GM23338 (cell line): ENCODE measurements at regions not wholly inside any gene's neighbourhood (a gene's known extent, or its start where the extent isn't known, plus 50 kb on each side); places are given as distances from the start of the nearest gene placed in this dataset.

Experiments used
- ATAC-seq: fragments of 200-7000 bp; cut with Tn5 transposase; 3 replicates; pipeline ENCODE4 v1.9.1; 2020
- DNase-seq: peaks from one replicate; pipeline ENCODE4 v3.0.0-alpha.2; 2015; ENCODE audit warnings: low spot score
- H2AFZ ChIP-seq: fragments of 200-600 bp; sonication (generic); 2 replicates; pipeline ENCODE4 v1.8.0; 2016; ENCODE audit warnings: antibody characterized with exemption, mild to moderate bottlenecking, moderate library complexity
- H3F3A ChIP-seq: fragments of 200-600 bp; sonication (generic); replicated peaks from 2 replicates; pipeline ENCODE4 v1.8.0; 2017; ENCODE audit warnings: antibody characterized with exemption, mixed run types, low read depth
- H3K27ac ChIP-seq: fragments of 200-600 bp; sonication (generic); 2 replicates; pipeline ENCODE4 v1.6.1; 2016; ENCODE audit warnings: low read depth
- H3K27me3 ChIP-seq: fragments of 200-600 bp; sonication (generic); 2 replicates; pipeline ENCODE4 v1.8.0; 2016; ENCODE audit warnings: mild to moderate bottlenecking, mixed run types, moderate library complexity; ENCODE audit not compliant: insufficient read depth
- H3K36me3 ChIP-seq: fragments of 200-600 bp; sonication (generic); 2 replicates; pipeline ENCODE4 v1.8.0; 2016; ENCODE audit warnings: mild to moderate bottlenecking; ENCODE audit not compliant: insufficient read depth
- H3K4me1 ChIP-seq: fragments of 200-600 bp; sonication (generic); 2 replicates; pipeline ENCODE4 v1.8.0; 2016; ENCODE audit warnings: mild to moderate bottlenecking, moderate library complexity; ENCODE audit not compliant: insufficient read depth
- H3K4me2 ChIP-seq: fragments of 200-600 bp; sonication (generic); 2 replicates; pipeline ENCODE4 v1.7.1; 2017; ENCODE audit warnings: mixed run types
- H3K4me3 ChIP-seq: fragments of 200-600 bp; sonication (generic); 2 replicates; pipeline ENCODE4 v1.6.1; 2016; ENCODE audit warnings: mixed run types
- H3K79me2 ChIP-seq: fragments of 200-600 bp; sonication (generic); replicated peaks from 2 replicates; pipeline ENCODE4 v1.8.0; 2017; ENCODE audit warnings: mild to moderate bottlenecking; ENCODE audit not compliant: insufficient read depth
- H3K9me2 ChIP-seq: fragments of 200-600 bp; sonication (generic); 2 replicates; pipeline ENCODE4 v1.8.0; 2017; ENCODE audit not compliant: insufficient read depth
- H4K20me1 ChIP-seq: fragments of 200-600 bp; sonication (generic); replicated peaks from 2 replicates; pipeline ENCODE4 v1.8.0; 2017; ENCODE audit warnings: mild to moderate bottlenecking; ENCODE audit not compliant: insufficient read depth
- H3K27ac Mint-ChIP-seq: 2 replicates; pipeline ENCODE4 v1.8.0; 2020; ENCODE audit warnings: inconsistent platforms, mild to moderate bottlenecking, moderate library complexity, mixed read lengths
- H3K27me3 Mint-ChIP-seq: 3 replicates; pipeline ENCODE4 v1.8.0; 2022; ENCODE audit warnings: low read depth, mild to moderate bottlenecking, moderate library complexity, mixed read lengths, inconsistent platforms; ENCODE audit not compliant: insufficient read depth, poor library complexity
- H3K36me3 Mint-ChIP-seq: 3 replicates; pipeline ENCODE4 v1.8.0; 2021; ENCODE audit warnings: low read depth, mild to moderate bottlenecking, inconsistent platforms, moderate library complexity, mixed read lengths
- H3K4me1 Mint-ChIP-seq: 3 replicates; pipeline ENCODE4 v1.8.0; 2020; ENCODE audit warnings: mild to moderate bottlenecking, inconsistent platforms, mixed read lengths
- H3K4me3 Mint-ChIP-seq: 3 replicates; pipeline ENCODE4 v1.8.0; 2021; ENCODE audit warnings: moderate library complexity, mild to moderate bottlenecking, inconsistent platforms, mixed read lengths
- H3K9me3 Mint-ChIP-seq: 3 replicates; pipeline ENCODE4 v1.8.0; 2020; ENCODE audit warnings: moderate library complexity, mild to moderate bottlenecking, inconsistent platforms, mixed read lengths
- CREB1 ChIP-seq: fragments of 250-450 bp; sonication (Bioruptor Pico); IDR thresholded peaks from 2 replicates; pipeline ENCODE4 v1.5.0; 2020; ENCODE audit warnings: low read depth, mild to moderate bottlenecking, moderate library complexity
- EZH2 ChIP-seq: fragments of 200-600 bp; sonication (generic); IDR thresholded peaks from one replicate; pipeline ENCODE4 v1.8.0; 2017; ENCODE audit warnings: antibody characterized with exemption, mild to moderate bottlenecking, low read depth; ENCODE audit not compliant: unreplicated experiment
- POLR2AphosphoS5 ChIP-seq: IDR thresholded peaks from 2 replicates; pipeline ENCODE4 v1.6.1; 2016; ENCODE audit warnings: antibody characterized with exemption, low read depth
- ZNF114 ChIP-seq: fragments of 250-450 bp; sonication (Bioruptor Pico); IDR thresholded peaks from 2 replicates; pipeline ENCODE4 v1.5.0; 2020; ENCODE audit warnings: mild to moderate bottlenecking, moderate library complexity

- peaks cover 45% of the 10 kb centered on the region for H3K4me1 ChIP-seq
- no peaks in the 10 kb centered on the region for H3K9me2 ChIP-seq
- no peak for ATAC-seq
- Mint-ChIP-seq H3K36me3 (no peaks in the 10 kb centered on the region; the same call in 2 of the 3 replicates), H3K27me3 (peaks cover 61% of the 10 kb centered on the region), H3K4me1 (peaks cover 44% of the 10 kb centered on the region), H3K4me3 (peak overlapping the region; percentile 77), H3K27ac (no peak overlapping the region), H3K9me3 (no peaks in the 10 kb centered on the region; the same call in 1 of the 3 replicates)
- no peak overlapping the region for H3K27ac ChIP-seq
- peak overlapping the region; percentile 95 for H3K4me2 ChIP-seq
- H2AFZ ChIP-seq, result peak overlapping the region; percentile 94
- H3K27me3 ChIP-seq, result peaks cover 83% of the 10 kb centered on the region
- TF ChIP-seq ZNF114 (CRISPR knock-in tag), result no peak
- TF ChIP-seq EZH2, result peak; percentile 57
- no peak for TF ChIP-seq POLR2AphosphoS5
- DNase-seq, result no peak
- peaks cover 29% of the 10 kb centered on the region for H4K20me1 ChIP-seq
- no peaks in the 10 kb centered on the region for H3K36me3 ChIP-seq
- peak overlapping the region; percentile 89 for H3K4me3 ChIP-seq
- H3K79me2 ChIP-seq, result no peaks in the 10 kb centered on the region
- peaks cover 39% of the 10 kb centered on the region for H3F3A ChIP-seq
Measured at GRCh38 chr13:50123515-50123861, 108.2 kb downstream of the KCNRG start.

GRCh38 chr13:50123862-50124535 is 108.8 kb downstream of the KCNRG start:
- Histone ChIP-seq H4K20me1 (peaks cover 29% of the 10 kb centered on the region), H3K79me2 (no peaks in the 10 kb centered on the region), H3K36me3 (no peaks in the 10 kb centered on the region), H3K9me2 (no peaks in the 10 kb centered on the region), H3K4me1 (peaks cover 51% of the 10 kb centered on the region), H3K4me2 (peak overlapping the region; percentile 95), H3K27ac (no peak overlapping the region), H3K4me3 (peak overlapping the region; percentile 89), H3K27me3 (peaks cover 89% of the 10 kb centered on the region), H2AFZ (peak overlapping the region; percentile 94), H3F3A (peaks cover 44% of the 10 kb centered on the region)
- no peaks in the 10 kb centered on the region; the same call in 1 of the 3 replicates for H3K9me3 Mint-ChIP-seq
- H3K27me3 Mint-ChIP-seq, result peaks cover 66% of the 10 kb centered on the region
- H3K4me3 Mint-ChIP-seq, result peak overlapping the region; percentile 77
- no peaks in the 10 kb centered on the region; the same call in 2 of the 3 replicates for H3K36me3 Mint-ChIP-seq
- no peak overlapping the region for H3K27ac Mint-ChIP-seq
- H3K4me1 Mint-ChIP-seq, result peaks cover 50% of the 10 kb centered on the region
- DNase-seq, result peak; percentile 89
- ATAC-seq, result peak; percentile 25
- TF ChIP-seq CREB1 (CRISPR knock-in tag), result peak; percentile 96
- TF ChIP-seq ZNF114 (CRISPR knock-in tag), result no peak
- TF ChIP-seq EZH2, result peak; percentile 10

GRCh38 chr13:50124536-50125303 is 109.5 kb downstream of the KCNRG start:
- Mint-ChIP-seq H3K4me3 (peak overlapping the region; percentile 77), H3K9me3 (peaks cover 2% of the 10 kb centered on the region; the same call in 2 of the 3 replicates), H3K27me3 (peaks cover 73% of the 10 kb centered on the region), H3K4me1 (peaks cover 56% of the 10 kb centered on the region), H3K36me3 (no peaks in the 10 kb centered on the region; the same call in 2 of the 3 replicates), H3K27ac (no peak overlapping the region)
- H4K20me1 ChIP-seq, result peaks cover 29% of the 10 kb centered on the region
- peak overlapping the region; percentile 95 for H3K4me2 ChIP-seq
- peaks cover 91% of the 10 kb centered on the region for H3K27me3 ChIP-seq
- H3K27ac ChIP-seq, result no peak overlapping the region
- peaks cover 49% of the 10 kb centered on the region for H3F3A ChIP-seq
- H2AFZ ChIP-seq, result peak overlapping the region; percentile 96
- ATAC-seq, result peak; percentile 20
- TF ChIP-seq EZH2, result peak; percentile 54
- no peak for TF ChIP-seq POLR2AphosphoS5
- peak; percentile 73 for DNase-seq
- H3K4me3 ChIP-seq, result peak overlapping the region; percentile 89
- H3K9me2 ChIP-seq, result no peaks in the 10 kb centered on the region
- no peaks in the 10 kb centered on the region for H3K36me3 ChIP-seq
- peaks cover 57% of the 10 kb centered on the region for H3K4me1 ChIP-seq
- H3K79me2 ChIP-seq, result no peaks in the 10 kb centered on the region
